GM12878 (cell line): ENCODE measurements at regions not wholly inside any gene's neighbourhood (a gene's known extent, or its start where the extent isn't known, plus 50 kb on each side); places are given as distances from the start of the nearest gene placed in this dataset.

ENCODE experiments used
- ATAC-seq: fragments of 200-7000 bp; cut with Tn5 transposase; 3 replicates; pipeline ENCODE4 v1.9.1; 2020; ENCODE audit warnings: mild to moderate bottlenecking, moderate library complexity
- BruUV-seq: library from RNA; stranded (reverse); fragments of 400-500 nt; replicated peaks from 2 replicates; lab custom pipeline; 2021; lab: Mats Ljungman, UMichigan
- CTCF ChIA-PET: fragments of 300-600 bp; sonication (Branson Sonifier 250); formaldehyde crosslinking; extraction: SDS; loops from one replicate; lab custom pipeline; 2021; ENCODE audit warnings: inconsistent platforms; lab: Yijun Ruan, JAX
- POLR2A ChIA-PET: fragments of 350-600 bp; formaldehyde crosslinking; extraction: SDS; loops from one replicate; lab custom pipeline; 2021; ENCODE audit warnings: inconsistent platforms; lab: Charles Lee
- RAD21 ChIA-PET: fragments of 300-600 bp; sonication (Branson Sonifier 250); formaldehyde crosslinking; loops from one replicate; lab custom pipeline; 2023; ENCODE audit warnings: antibody characterized with exemption; ENCODE audit not compliant: unreplicated experiment; lab: Charles Lee
- SMC1A ChIA-PET: fragments of 300-600 bp; sonication (Branson Sonifier 250); formaldehyde crosslinking; loops from one replicate; lab custom pipeline; 2023; ENCODE audit not compliant: unreplicated experiment, uncharacterized antibody; lab: Charles Lee
- DNase-seq: peaks from one replicate; pipeline ENCODE4 v3.0.0-alpha.2; 2011; ENCODE audit warnings: low read depth, low spot score
- FAIRE-seq: peaks from 3 replicates; lab custom pipeline; 2011; peaks lifted over from hg19 to GRCh38; lab: Jason Lieb, UNC
- H2AFZ ChIP-seq: 2 replicates; pipeline ENCODE4 v1.6.0; 2011; ENCODE audit warnings: low read depth, low read length, control low read depth; ENCODE audit not compliant: control insufficient read depth
- H3K27ac ChIP-seq: 2 replicates; pipeline ENCODE4 v1.5.1; 2011; ENCODE audit warnings: control low read depth; ENCODE audit not compliant: control insufficient read depth, insufficient read depth
- H3K27me3 ChIP-seq, 2 experiments: replicated peaks in 1 of 2; 2 replicates each; pipeline versions ENCODE4 v1.6.0 to v1.6.1; 2011; ENCODE audit warnings: low read length in 1 of 2; ENCODE audit not compliant: control insufficient read depth in 2 of 2, insufficient read depth in 2 of 2
- H3K36me3 ChIP-seq, 2 experiments: 2 replicates each; pipeline ENCODE4 v1.5.1; 2011; ENCODE audit warnings: low read length in 1 of 2; ENCODE audit not compliant: control insufficient read depth in 2 of 2, insufficient read depth in 2 of 2
- H3K4me1 ChIP-seq: 2 replicates; pipeline ENCODE4 v1.6.1; 2011; ENCODE audit warnings: mild to moderate bottlenecking, low read length, moderate library complexity, mixed read lengths; ENCODE audit not compliant: control insufficient read depth, insufficient read depth
- H3K4me2 ChIP-seq: 2 replicates; pipeline ENCODE4 v1.6.0; 2011; ENCODE audit warnings: control low read depth; ENCODE audit not compliant: control insufficient read depth, insufficient read depth
- H3K4me3 ChIP-seq: fragments of 200-600 bp; sonication (generic); 2 replicates; pipeline ENCODE4 v1.5.1; 2016
- H3K79me2 ChIP-seq: 2 replicates; pipeline ENCODE4 v1.6.0; 2011; ENCODE audit warnings: low read length; ENCODE audit not compliant: control insufficient read depth, insufficient read depth
- H3K9ac ChIP-seq: 2 replicates; pipeline ENCODE4 v1.8.0; 2011; ENCODE audit warnings: low read length, control low read depth, mixed read lengths; ENCODE audit not compliant: control insufficient read depth, insufficient read depth
- H3K9me3 ChIP-seq: replicated peaks from 3 replicates; pipeline ENCODE4 v1.5.1; 2011; ENCODE audit warnings: mild to moderate bottlenecking, low read length; ENCODE audit not compliant: control insufficient read depth, insufficient read depth
- H4K20me1 ChIP-seq: 2 replicates; pipeline ENCODE4 v1.6.0; 2011; ENCODE audit not compliant: control insufficient read depth, insufficient read depth
- BACH1 ChIP-seq: fragments of 450-650 bp; IDR thresholded peaks from 2 replicates; pipeline ENCODE4 v1.6.1; 2017; ENCODE audit warnings: mild to moderate bottlenecking, borderline replicate concordance
- CBFB ChIP-seq: IDR thresholded peaks from 2 replicates; pipeline ENCODE4 v1.6.1; 2016; ENCODE audit warnings: antibody characterized with exemption, low read depth
- CBX5 ChIP-seq: sonication (generic); IDR thresholded peaks from 2 replicates; pipeline ENCODE4 v1.6.1; 2016; ENCODE audit warnings: low read depth, moderate library complexity, mild to moderate bottlenecking, inconsistent platforms
- CEBPB ChIP-seq, 2 experiments: fragments of 150-350 bp in 1 of 2; IDR thresholded peaks; 2 replicates each; pipeline ENCODE4 v1.6.1; 2012 to 2014; ENCODE audit warnings: low read depth in 2 of 2, low read length in 2 of 2, borderline replicate concordance in 1 of 2, inconsistent platforms in 1 of 2
- CHD1 ChIP-seq: IDR thresholded peaks from 2 replicates; pipeline ENCODE4 v1.6.1; 2012; ENCODE audit warnings: low read depth, low read length, improper control_type of control experiment
- GATAD2B ChIP-seq: fragments of 450-650 bp; conservative IDR thresholded peaks from 2 replicates; pipeline ENCODE4 v1.6.1; 2017; ENCODE audit warnings: low read depth, mild to moderate bottlenecking, moderate library complexity
- IKZF2 ChIP-seq, 2 experiments: fragments of 450-650 bp; IDR thresholded peaks; 2 replicates each; pipeline ENCODE4 v1.6.1; 2017; ENCODE audit warnings: mild to moderate bottlenecking in 2 of 2, moderate library complexity in 2 of 2
- KDM1A ChIP-seq: fragments of 200-600 bp; sonication (generic); IDR thresholded peaks from 2 replicates; pipeline ENCODE4 v1.6.1; 2016; ENCODE audit warnings: borderline replicate concordance
- MAX ChIP-seq: IDR thresholded peaks from 2 replicates; pipeline ENCODE4 v1.6.1; 2012; ENCODE audit warnings: low read depth, low read length, improper control_type of control experiment
- MEF2B ChIP-seq: fragments of 450-650 bp; IDR thresholded peaks from 2 replicates; pipeline ENCODE4 v1.6.1; 2018; ENCODE audit warnings: mild to moderate bottlenecking, moderate library complexity; ENCODE audit not compliant: partially characterized antibody, poor library complexity, severe bottlenecking
- MTA2 ChIP-seq: fragments of 450-650 bp; IDR thresholded peaks from 2 replicates; pipeline ENCODE4 v1.6.1; 2016; ENCODE audit warnings: low read depth, mild to moderate bottlenecking, moderate library complexity
- MYC ChIP-seq: IDR thresholded peaks from 2 replicates; pipeline ENCODE4 v1.6.1; 2011; ENCODE audit warnings: mild to moderate bottlenecking, low read length, moderate library complexity, inconsistent platforms; ENCODE audit not compliant: insufficient read depth, insufficient replicate concordance, insufficient read length, severe bottlenecking
- NRF1 ChIP-seq: conservative IDR thresholded peaks from 2 replicates; pipeline ENCODE4 v1.6.1; 2011; ENCODE audit warnings: mild to moderate bottlenecking, low read depth, low read length, improper control_type of control experiment
- POLR2AphosphoS2 ChIP-seq: IDR thresholded peaks from 2 replicates; pipeline ENCODE4 v1.6.1; 2011; ENCODE audit warnings: low read depth, mild to moderate bottlenecking, low read length, improper control_type of control experiment, moderate library complexity
- SP1 ChIP-seq: IDR thresholded peaks from one replicate; pipeline ENCODE4 v1.6.1; 2011; ENCODE audit warnings: low read depth, low read length
- ZSCAN29 ChIP-seq: fragments of 450-650 bp; IDR thresholded peaks from 2 replicates; pipeline ENCODE4 v1.6.1; 2017; ENCODE audit warnings: mild to moderate bottlenecking, moderate library complexity
- WGBS: methylation state at CpG from one replicate; pipeline ENCODE4 v1.1.6; 2016; ENCODE audit warnings: low lambda C conversion rate; ENCODE audit not compliant: insufficient replicate concordance, insufficient coverage; ENCODE audit errors: missing lambda C conversion rate; 5-methylcytosine and 5-hydroxymethylcytosine counted together
- in situ Hi-C: fragments of 300-500 bp; cut with MboI; formaldehyde crosslinking; loops from 9 replicates; pipeline ENCODE4 v1.14.3; 2018; ENCODE audit warnings: mixed read lengths
- intact Hi-C: fragments of 100-400 bp; cut with micrococcal nuclease; formaldehyde crosslinking; loops from one replicate; pipeline ENCODE4 v1.14.2; 2022; ENCODE audit not compliant: unreplicated experiment
- TF ChIP-seq, protein P1 (sequence below): IDR thresholded peaks from 2 replicates; pipeline ENCODE4 v1.6.1; 2012; ENCODE audit warnings: low read depth, low read length, improper control_type of control experiment

- TF ChIP-seq CEBPB (IDR thresholded peaks at IDR 0.05; ENCODE audit: borderline replicate concordance in 1 of 2, low read depth in 2 of 2, low read length in 2 of 2), result no peak
These were observed 643.4 kb downstream of the CCDC171 start (continued) for GRCh38 chr9:16196206-16196605.

GRCh38 chr9:16197578-16198370 lies 644.9 kb downstream of the CCDC171 start:
- Histone ChIP-seq H4K20me1 (no peaks in the 10 kb centered on the region), H3K27me3 (no peaks in the 10 kb centered on the region; a peak in 1 of 4 replicates), H3K36me3 (no peaks in the 10 kb centered on the region), H3K79me2 (no peaks in the 10 kb centered on the region), H2AFZ (no peak overlapping the region), H3K4me3 (no peak overlapping the region), H3K4me1 (no peaks in the 10 kb centered on the region), H3K4me2 (no peak overlapping the region), H3K27ac (no peak overlapping the region), H3K9ac (no peak overlapping the region), H3K9me3 (no peaks in the 10 kb centered on the region; the same call in 2 of the 3 replicates)
- ATAC-seq (no peak), FAIRE-seq (no peak), DNase-seq (no peak)
- ChIA-PET CTCF (no interaction called here), RAD21 (no interaction called here), SMC1A (no interaction called here), POLR2A (interaction anchor here (0.7 kb wide), 1 partner anchor 239 kb away, joined by 3 read pairs; no protein-coding TSS in a partner anchor)
- 31% methylated on average over 20 of the region's 20 CpGs for WGBS
- TF ChIP-seq, protein P1, sequence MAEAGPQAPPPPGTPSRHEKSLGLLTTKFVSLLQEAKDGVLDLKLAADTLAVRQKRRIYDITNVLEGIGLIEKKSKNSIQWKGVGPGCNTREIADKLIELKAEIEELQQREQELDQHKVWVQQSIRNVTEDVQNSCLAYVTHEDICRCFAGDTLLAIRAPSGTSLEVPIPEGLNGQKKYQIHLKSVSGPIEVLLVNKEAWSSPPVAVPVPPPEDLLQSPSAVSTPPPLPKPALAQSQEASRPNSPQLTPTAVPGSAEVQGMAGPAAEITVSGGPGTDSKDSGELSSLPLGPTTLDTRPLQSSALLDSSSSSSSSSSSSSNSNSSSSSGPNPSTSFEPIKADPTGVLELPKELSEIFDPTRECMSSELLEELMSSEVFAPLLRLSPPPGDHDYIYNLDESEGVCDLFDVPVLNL, result no peak
- TF ChIP-seq MYC (no peak), CBX5 (no peak), CBFB (no peak), MEF2B (no peak), BACH1 (no peak), IKZF2 (IDR thresholded peaks at IDR 0.05) (no peak), MAX (no peak), KDM1A (no peak), MTA2 (no peak), GATAD2B (no peak), ZSCAN29 (no peak), NRF1 (no peak), SP1 (no peak), CHD1 (no peak), POLR2AphosphoS2 (no peak)
- BruUV-seq, result no TSS peak
- intact Hi-C loops (loop anchor here (10.0 kb wide), 1 partner anchor 627 kb away; no protein-coding TSS in a partner anchor), in situ Hi-C loops (no loop called here)
